ENCODE measurements at regions not wholly inside any gene's neighbourhood (a gene's known extent, or its start where the extent isn't known, plus 50 kb on each side); places are given as distances from the start of the nearest gene placed in this dataset.

DNA sequence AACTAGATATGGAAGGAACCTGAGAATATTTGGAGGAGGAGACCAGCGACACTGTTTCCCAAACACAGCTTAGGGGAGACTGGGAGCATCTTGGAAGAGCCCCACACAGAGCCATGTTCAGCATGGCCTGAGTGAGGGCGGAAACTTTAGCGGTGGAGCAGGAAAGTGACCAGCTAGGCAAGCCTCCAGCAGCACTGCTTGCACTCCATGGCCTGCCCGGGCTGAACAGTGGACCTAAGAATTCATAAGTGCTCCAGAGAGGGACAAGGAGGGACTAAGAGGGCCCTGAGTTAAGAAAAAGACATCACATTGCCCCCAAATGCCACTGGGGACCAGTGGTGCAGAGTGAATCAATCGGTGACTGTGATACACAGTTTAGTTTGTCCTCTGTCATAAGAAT is 566.4 kb downstream of the TNS1 start:
- BruUV-seq (replicated peaks) = no TSS peak
- POLR2A ChIA-PET (ENCODE audit: low non-redundant PET) = no interaction called here
- DNase-seq (ENCODE audit: low spot score) = no peak
- Histone ChIP-seq H3K27ac (ENCODE audit: low read depth, low read length, poor library complexity, severe bottlenecking) (no peak overlapping the region), H3K4me1 (ENCODE audit: insufficient read depth, low read length, poor library complexity, severe bottlenecking) (peaks cover 18% of the 10 kb centered on the region), H3K9me3 (ENCODE audit: low read depth, low read length, poor library complexity, severe bottlenecking) (no peaks in the 10 kb centered on the region), H3K4me3 (ENCODE audit: low read depth, low read length, poor library complexity, severe bottlenecking) (no peak overlapping the region), H3K36me3 (ENCODE audit: insufficient read depth, low read length, poor library complexity, severe bottlenecking) (no peaks in the 10 kb centered on the region), H3K27me3 (replicated peaks; ENCODE audit: insufficient read depth, low read depth, low read length, poor library complexity) (no peaks in the 10 kb centered on the region)
- intact Hi-C loops (cut with micrococcal nuclease; ENCODE audit: unreplicated experiment) = no loop called here
- TF ChIP-seq EZH2 (IDR thresholded peaks at IDR 0.05; ENCODE audit: borderline replicate concordance, low read depth, low read length, poor library complexity, severe bottlenecking) (no peak), CTCF (conservative IDR thresholded peaks at IDR 0.05; ENCODE audit: low read depth, low read length) (no peak)
- CTCF ChIA-PET = no interaction called here

GRCh38 chr2:217434180-217434975 is 568.4 kb downstream of the TNS1 start:
- H3K9me3 ChIP-seq (ENCODE audit: low read depth, low read length, poor library complexity, severe bottlenecking) = no peaks in the 10 kb centered on the region
- no peaks in the 10 kb centered on the region for H3K27me3 ChIP-seq (replicated peaks; ENCODE audit: insufficient read depth, low read depth, low read length, poor library complexity)
- H3K27ac ChIP-seq (ENCODE audit: low read depth, low read length, poor library complexity, severe bottlenecking) = no peak overlapping the region
- peaks cover 20% of the 10 kb centered on the region for H3K4me1 ChIP-seq (ENCODE audit: insufficient read depth, low read length, poor library complexity, severe bottlenecking)
- CTCF ChIA-PET = no interaction called here
- no TSS peak for BruUV-seq (replicated peaks)
- intact Hi-C loops (cut with micrococcal nuclease; ENCODE audit: unreplicated experiment) = no loop called here
- TF ChIP-seq EZH2 (IDR thresholded peaks at IDR 0.05; ENCODE audit: borderline replicate concordance, low read depth, low read length, poor library complexity, severe bottlenecking) = no peak
- no peak for TF ChIP-seq CTCF (conservative IDR thresholded peaks at IDR 0.05; ENCODE audit: low read depth, low read length)
- peak; percentile 83 for DNase-seq (ENCODE audit: low spot score)
- H3K36me3 ChIP-seq (ENCODE audit: insufficient read depth, low read length, poor library complexity, severe bottlenecking) = no peaks in the 10 kb centered on the region
- H3K4me3 ChIP-seq (ENCODE audit: low read depth, low read length, poor library complexity, severe bottlenecking) = no peak overlapping the region
- POLR2A ChIA-PET (ENCODE audit: low non-redundant PET) = no interaction called here

DNA sequence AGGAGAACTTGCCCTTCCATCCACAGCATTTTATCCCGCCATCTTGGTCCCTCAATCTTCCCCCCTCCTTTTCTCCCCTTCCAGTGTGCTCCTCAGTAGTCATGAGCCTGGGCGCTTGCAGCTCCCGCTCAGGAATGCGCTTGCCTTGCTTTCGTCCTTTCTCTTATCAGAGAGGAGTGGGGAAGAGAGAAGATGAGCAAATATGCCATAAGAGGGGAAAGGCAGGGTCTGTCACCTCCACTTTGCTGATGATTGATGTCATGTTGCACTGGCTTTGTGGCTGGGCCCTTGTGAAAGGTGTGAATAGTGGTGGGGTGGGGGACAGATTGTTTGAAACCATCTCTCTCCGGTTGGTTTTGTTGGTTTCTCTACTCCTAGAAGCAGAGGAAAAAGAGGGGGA is 569.3 kb downstream of the TNS1 start:
- Histone ChIP-seq H3K27me3 (replicated peaks; ENCODE audit: insufficient read depth, low read depth, low read length, poor library complexity) (no peaks in the 10 kb centered on the region), H3K27ac (ENCODE audit: low read depth, low read length, poor library complexity, severe bottlenecking) (no peak overlapping the region), H3K9me3 (ENCODE audit: low read depth, low read length, poor library complexity, severe bottlenecking) (no peaks in the 10 kb centered on the region), H3K4me1 (ENCODE audit: insufficient read depth, low read length, poor library complexity, severe bottlenecking) (peaks cover 20% of the 10 kb centered on the region), H3K4me3 (ENCODE audit: low read depth, low read length, poor library complexity, severe bottlenecking) (no peak overlapping the region), H3K36me3 (ENCODE audit: insufficient read depth, low read length, poor library complexity, severe bottlenecking) (no peaks in the 10 kb centered on the region)
- POLR2A ChIA-PET (ENCODE audit: low non-redundant PET) = no interaction called here
- intact Hi-C loops (cut with micrococcal nuclease; ENCODE audit: unreplicated experiment) = no loop called here
- BruUV-seq (replicated peaks) = no TSS peak
- DNase-seq (ENCODE audit: low spot score) = no peak
- CTCF ChIA-PET = no interaction called here
- TF ChIP-seq EZH2 (IDR thresholded peaks at IDR 0.05; ENCODE audit: borderline replicate concordance, low read depth, low read length, poor library complexity, severe bottlenecking) (no peak), CTCF (conservative IDR thresholded peaks at IDR 0.05; ENCODE audit: low read depth, low read length) (no peak)
